ENCODE measurements at regions not wholly inside any gene's neighbourhood (a gene's known extent, or its start where the extent isn't known, plus 50 kb on each side); places are given as distances from the start of the nearest gene placed in this dataset.

DNA sequence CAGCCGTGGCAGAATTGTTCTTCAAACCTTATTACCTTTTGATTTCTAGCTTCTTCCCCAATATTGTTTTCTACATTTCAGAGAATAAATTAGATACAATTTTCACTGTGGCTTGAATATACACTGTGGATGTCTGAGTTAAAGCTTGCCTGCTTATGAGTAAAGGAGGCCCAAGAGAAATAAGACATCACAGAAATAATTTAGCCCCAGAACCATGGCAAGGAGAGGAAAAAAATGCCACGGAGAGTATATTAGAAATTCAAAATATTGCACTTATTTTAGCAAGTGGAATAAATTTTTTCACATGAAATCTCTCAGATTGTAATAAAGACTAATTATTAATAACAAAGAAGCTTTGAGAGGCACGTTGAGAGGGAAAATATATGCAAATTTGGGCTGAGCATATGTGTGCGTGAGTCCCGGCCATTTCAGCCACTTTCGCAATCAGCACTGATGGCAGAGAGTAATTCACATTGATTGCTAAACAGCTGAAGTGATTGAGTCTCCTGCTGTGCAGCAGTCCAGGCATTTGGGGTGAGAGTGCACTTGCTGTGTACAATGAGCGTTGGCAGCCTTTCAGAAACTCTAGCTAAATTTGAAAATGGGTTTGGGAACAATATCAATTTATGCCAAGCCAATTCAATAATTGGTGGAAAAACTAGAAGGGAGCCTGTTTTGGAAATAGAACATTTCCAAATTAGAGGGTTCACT lies 596.0 kb downstream of the EPM2A start:
- no peak overlapping the region for H3K4me3 ChIP-seq (ENCODE audit: low read depth, low read length)
- no peak for DNase-seq (ENCODE audit: low read depth)
- TF ChIP-seq CTCF (IDR thresholded peaks at IDR 0.05; ENCODE audit: insufficient read depth, low read depth, low read length) = no peak

DNA sequence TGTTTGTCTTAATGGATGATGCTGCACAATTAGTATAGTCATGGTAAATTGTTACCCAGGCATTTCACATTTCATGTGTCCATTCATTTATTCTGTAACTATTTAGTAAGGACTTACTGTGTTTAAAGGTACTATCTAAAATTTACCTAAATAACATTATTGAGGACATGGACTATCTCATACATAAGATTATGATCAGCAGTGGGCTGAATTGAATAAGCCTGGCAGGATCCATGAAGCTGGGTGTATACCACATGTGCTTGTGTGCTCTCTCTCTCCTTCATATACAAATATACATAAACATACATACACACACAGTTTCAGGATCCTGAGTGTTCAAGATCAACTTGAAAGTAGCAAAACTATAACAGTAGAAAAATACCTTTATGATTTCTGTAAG lies 595.4 kb downstream of the EPM2A start:
- H3K4me3 ChIP-seq (ENCODE audit: low read depth, low read length) = no peak overlapping the region
- no peak for TF ChIP-seq CTCF (IDR thresholded peaks at IDR 0.05; ENCODE audit: insufficient read depth, low read depth, low read length)
- DNase-seq (ENCODE audit: low read depth) = no peak

GRCh38 chr6:145141572-145141971 lies 593.7 kb downstream of the EPM2A start:
- DNase-seq (ENCODE audit: low read depth) = no peak
- TF ChIP-seq CTCF (IDR thresholded peaks at IDR 0.05; ENCODE audit: insufficient read depth, low read depth, low read length) = no peak
- H3K4me3 ChIP-seq (ENCODE audit: low read depth, low read length) = no peak overlapping the region

DNA sequence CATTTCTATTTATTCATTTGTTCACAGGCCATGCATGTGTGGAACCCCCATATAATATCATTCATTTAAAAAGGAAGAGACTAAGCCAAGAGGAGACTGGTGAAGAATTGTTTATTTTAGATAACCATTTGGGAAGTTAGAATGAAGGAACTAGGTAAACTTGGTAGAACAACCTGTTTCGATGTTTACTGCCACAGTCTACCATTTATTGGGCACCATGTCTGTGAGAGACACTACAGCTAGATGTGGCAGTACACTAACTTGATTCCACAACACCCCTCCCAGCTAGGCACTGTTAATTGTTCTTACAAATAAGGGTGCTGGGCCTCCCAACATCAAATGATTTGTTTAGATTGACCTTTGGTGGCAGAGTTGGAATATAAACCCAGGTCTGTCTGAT lies 592.4 kb downstream of the EPM2A start:
- H3K4me3 ChIP-seq (ENCODE audit: low read depth, low read length) = no peak overlapping the region
- DNase-seq (ENCODE audit: low read depth) = no peak
- TF ChIP-seq CTCF (IDR thresholded peaks at IDR 0.05; ENCODE audit: insufficient read depth, low read depth, low read length) = no peak

DNA sequence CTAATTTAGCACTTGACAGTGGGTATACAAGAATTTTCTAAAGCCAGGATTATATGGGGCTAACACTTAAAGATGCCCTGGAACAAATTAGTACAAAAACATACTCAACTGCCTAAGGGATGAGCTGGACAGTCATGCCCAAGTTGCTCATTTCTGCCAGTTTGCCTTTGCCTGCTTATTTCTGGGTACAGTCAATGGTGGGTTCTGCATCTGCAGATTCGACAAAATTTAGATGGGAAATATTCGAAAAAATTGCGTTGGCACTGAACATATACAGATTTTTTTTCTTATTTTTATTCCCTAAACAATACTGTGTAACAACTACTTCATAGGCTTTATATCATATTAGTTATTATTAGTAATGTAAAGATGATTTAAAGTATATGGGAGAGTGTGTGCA lies 591.9 kb downstream of the EPM2A start:
- no peak for DNase-seq (ENCODE audit: low read depth)
- H3K4me3 ChIP-seq (ENCODE audit: low read depth, low read length) = no peak overlapping the region
- no peak for TF ChIP-seq CTCF (IDR thresholded peaks at IDR 0.05; ENCODE audit: insufficient read depth, low read depth, low read length)

GRCh38 chr6:145147559-145147958 lies 587.8 kb downstream of the EPM2A start:
- TF ChIP-seq CTCF (IDR thresholded peaks at IDR 0.05; ENCODE audit: insufficient read depth, low read depth, low read length) = no peak
- no peak for DNase-seq (ENCODE audit: low read depth)

More at GRCh38 chr6:145147559-145147958, 587.8 kb downstream of the EPM2A start:
- H3K4me3 ChIP-seq (ENCODE audit: low read depth, low read length) = no peak overlapping the region

Measured in fibroblast of villous mesenchyme (primary cell).